KMS-11 (cell line): ENCODE measurements at regions not wholly inside any gene's neighbourhood (a gene's known extent, or its start where the extent isn't known, plus 50 kb on each side); places are given as distances from the start of the nearest gene placed in this dataset.

Experiments
- H2AFZ ChIP-seq: fragments of 200-600 bp; sonication (generic); 2 replicates; pipeline ENCODE4 v1.6.1; 2016; ENCODE audit warnings: antibody characterized with exemption, mixed run types, low read depth
- H3K27ac ChIP-seq: fragments of 200-600 bp; sonication (generic); 2 replicates; pipeline ENCODE4 v1.6.1; 2016; ENCODE audit warnings: mild to moderate bottlenecking, mixed run types
- H3K27me3 ChIP-seq: fragments of 200-600 bp; sonication (generic); 2 replicates; pipeline ENCODE4 v1.6.1; 2017; ENCODE audit warnings: mild to moderate bottlenecking, low read depth, mixed run types, moderate library complexity; ENCODE audit not compliant: insufficient read depth
- H3K36me3 ChIP-seq: fragments of 200-600 bp; sonication (generic); 2 replicates; pipeline ENCODE4 v1.6.1; 2017; ENCODE audit warnings: mild to moderate bottlenecking, mixed run types; ENCODE audit not compliant: insufficient read depth
- H3K4me1 ChIP-seq: fragments of 200-600 bp; sonication (generic); 2 replicates; pipeline ENCODE4 v1.6.1; 2016; ENCODE audit warnings: mild to moderate bottlenecking, low read depth, mixed run types; ENCODE audit not compliant: poor library complexity, severe bottlenecking
- H3K4me2 ChIP-seq: fragments of 200-600 bp; sonication (generic); 2 replicates; pipeline ENCODE4 v1.7.0; 2016; ENCODE audit warnings: mild to moderate bottlenecking, mixed run types
- H3K4me3 ChIP-seq: fragments of 200-600 bp; sonication (generic); IDR thresholded peaks from 2 replicates; pipeline ENCODE4 v1.6.1; 2017; ENCODE audit warnings: low read depth, low read length, mixed read lengths; ENCODE audit not compliant: insufficient read depth
- H3K79me2 ChIP-seq: fragments of 200-600 bp; sonication (generic); 2 replicates; pipeline ENCODE4 v1.6.1; 2016; ENCODE audit warnings: low read depth, mixed run types; ENCODE audit not compliant: insufficient read depth
- H3K9ac ChIP-seq: fragments of 200-600 bp; sonication (generic); 2 replicates; pipeline ENCODE4 v1.6.1; 2016; ENCODE audit warnings: mild to moderate bottlenecking, mixed run types
- H4K20me1 ChIP-seq: fragments of 200-600 bp; sonication (generic); 2 replicates; pipeline ENCODE4 v1.6.1; 2016; ENCODE audit warnings: mild to moderate bottlenecking, mixed run types; ENCODE audit not compliant: insufficient read depth
- TF ChIP-seq, protein P1 (sequence below): fragments of 200-600 bp; sonication (generic); conservative IDR thresholded peaks from 2 replicates; pipeline ENCODE4 v1.6.1; 2017; ENCODE audit warnings: low read depth, mild to moderate bottlenecking, antibody characterized with exemption, low read length, moderate library complexity, mixed read lengths

DNA sequence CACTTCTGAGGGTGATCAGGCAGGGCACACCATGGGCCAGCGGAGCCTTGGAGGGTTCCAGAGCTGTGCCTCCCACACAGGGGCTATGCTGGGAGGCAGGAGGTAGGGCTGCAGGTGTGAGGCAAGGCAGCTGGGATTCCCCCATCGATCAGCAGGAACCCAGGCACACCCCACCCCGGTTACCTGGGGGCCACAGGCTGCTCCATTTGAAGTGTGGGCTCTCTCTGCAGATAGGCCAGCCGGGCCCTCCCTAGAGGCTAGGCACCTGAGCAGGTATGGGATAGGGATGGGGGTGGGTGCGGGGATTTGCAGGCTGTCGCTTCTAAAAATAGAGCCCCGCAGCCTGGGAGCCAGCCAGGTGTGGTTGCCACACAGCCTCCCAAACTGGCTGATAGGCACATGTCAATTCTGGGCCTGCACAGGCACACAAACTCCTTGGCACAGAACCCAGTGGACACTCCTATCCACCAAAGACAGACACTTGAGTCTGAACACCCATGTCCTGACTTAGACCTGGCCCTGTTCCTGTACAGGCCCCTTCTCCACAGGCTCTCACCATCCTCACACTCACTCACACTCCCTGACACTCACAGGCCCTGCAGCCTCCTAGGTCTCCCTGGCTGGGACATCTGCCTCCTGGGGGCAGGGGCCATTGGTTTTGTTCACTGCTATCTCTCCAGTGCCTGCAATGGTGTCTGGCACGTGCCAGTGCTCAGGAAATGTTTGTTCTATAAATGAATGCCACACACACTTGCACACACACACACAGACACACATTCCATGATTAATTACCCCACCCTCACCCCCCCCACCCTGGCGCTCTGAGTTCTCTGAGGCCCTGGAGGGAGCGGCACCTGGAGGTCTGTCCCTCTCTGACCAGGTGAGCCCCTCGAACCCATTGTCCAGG is 73.4 kb downstream of the ZFP36L2 start:
- H3K9ac ChIP-seq = no peak overlapping the region
- H3K36me3 ChIP-seq = no peaks in the 10 kb centered on the region
- H3K4me3 ChIP-seq = no peak overlapping the region
- H3K79me2 ChIP-seq = no peaks in the 10 kb centered on the region
- peaks cover 65% of the 10 kb centered on the region for H3K4me1 ChIP-seq
- H2AFZ ChIP-seq = no peak overlapping the region
- TF ChIP-seq, protein P1, sequence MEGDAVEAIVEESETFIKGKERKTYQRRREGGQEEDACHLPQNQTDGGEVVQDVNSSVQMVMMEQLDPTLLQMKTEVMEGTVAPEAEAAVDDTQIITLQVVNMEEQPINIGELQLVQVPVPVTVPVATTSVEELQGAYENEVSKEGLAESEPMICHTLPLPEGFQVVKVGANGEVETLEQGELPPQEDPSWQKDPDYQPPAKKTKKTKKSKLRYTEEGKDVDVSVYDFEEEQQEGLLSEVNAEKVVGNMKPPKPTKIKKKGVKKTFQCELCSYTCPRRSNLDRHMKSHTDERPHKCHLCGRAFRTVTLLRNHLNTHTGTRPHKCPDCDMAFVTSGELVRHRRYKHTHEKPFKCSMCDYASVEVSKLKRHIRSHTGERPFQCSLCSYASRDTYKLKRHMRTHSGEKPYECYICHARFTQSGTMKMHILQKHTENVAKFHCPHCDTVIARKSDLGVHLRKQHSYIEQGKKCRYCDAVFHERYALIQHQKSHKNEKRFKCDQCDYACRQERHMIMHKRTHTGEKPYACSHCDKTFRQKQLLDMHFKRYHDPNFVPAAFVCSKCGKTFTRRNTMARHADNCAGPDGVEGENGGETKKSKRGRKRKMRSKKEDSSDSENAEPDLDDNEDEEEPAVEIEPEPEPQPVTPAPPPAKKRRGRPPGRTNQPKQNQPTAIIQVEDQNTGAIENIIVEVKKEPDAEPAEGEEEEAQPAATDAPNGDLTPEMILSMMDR = no peak
- no peaks in the 10 kb centered on the region for H3K27me3 ChIP-seq
- no peak overlapping the region for H3K27ac ChIP-seq
- H3K4me2 ChIP-seq = 0 out of 2 replicates have a peak overlapping the region, but pooled peaks have one; percentile 3
- no peaks in the 10 kb centered on the region for H4K20me1 ChIP-seq

DNA sequence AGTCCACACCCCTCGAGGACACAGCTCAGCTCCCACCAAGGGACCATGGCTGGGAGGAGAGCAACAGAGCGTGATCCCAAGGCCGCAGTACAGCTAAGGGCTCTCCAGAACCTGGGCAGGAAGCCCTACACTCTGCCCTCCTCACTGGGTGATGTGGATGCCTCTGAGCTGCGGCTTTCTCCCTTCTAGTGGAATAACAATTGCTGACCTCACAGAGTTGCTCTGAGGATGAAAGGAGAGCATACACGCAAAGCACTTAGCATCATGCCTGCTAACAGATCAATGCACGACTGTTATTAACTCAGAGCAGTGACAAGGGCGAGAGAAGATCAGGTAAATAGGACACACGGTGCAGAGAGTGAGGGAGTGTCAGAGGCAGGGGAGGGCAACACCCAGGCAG is 74.2 kb downstream of the ZFP36L2 start:
- no peak overlapping the region for H3K4me3 ChIP-seq
- no peaks in the 10 kb centered on the region for H3K27me3 ChIP-seq
- H3K27ac ChIP-seq = no peak overlapping the region
- H4K20me1 ChIP-seq = no peaks in the 10 kb centered on the region
- H3K9ac ChIP-seq = no peak overlapping the region
- H3K36me3 ChIP-seq = no peaks in the 10 kb centered on the region
- H3K4me1 ChIP-seq = peaks cover 57% of the 10 kb centered on the region
- no peak overlapping the region for H3K4me2 ChIP-seq
- no peak overlapping the region for H2AFZ ChIP-seq
- TF ChIP-seq, protein P1 = no peak
- H3K79me2 ChIP-seq = no peaks in the 10 kb centered on the region

DNA sequence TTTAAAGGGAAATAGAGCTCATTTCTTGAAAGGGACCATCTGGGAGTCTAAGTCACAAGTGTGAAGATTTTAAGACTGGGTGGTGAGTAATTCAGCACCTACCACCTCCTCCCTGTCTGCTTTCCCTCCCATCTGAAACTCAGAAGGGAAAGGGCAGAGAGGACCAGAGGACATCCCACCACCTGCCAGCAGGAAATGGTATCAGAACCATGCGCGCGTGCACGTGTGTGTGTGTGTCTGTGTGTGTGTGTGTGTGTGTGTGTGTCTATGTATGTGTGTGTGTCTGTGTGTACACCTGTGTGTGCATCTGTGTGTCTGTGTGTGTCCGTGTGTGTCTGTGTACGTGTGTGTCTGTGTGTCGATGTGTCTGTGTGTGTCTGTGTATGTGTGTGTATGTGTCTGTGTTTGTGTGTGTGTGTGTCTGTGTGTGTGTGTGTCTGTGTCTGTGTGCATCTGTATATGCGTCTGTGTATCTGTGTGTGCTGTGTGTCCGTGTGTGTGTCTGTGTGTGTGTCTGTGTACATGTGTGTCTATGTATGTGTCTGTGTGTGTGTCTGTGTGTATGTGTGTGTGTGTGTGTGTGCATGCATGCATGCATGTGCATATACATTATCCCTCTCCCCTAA is 76.8 kb downstream of the ZFP36L2 start:
- Histone ChIP-seq H3K27me3 (no peaks in the 10 kb centered on the region), H3K27ac (no peak overlapping the region), H3K4me1 (peaks cover 43% of the 10 kb centered on the region), H3K9ac (no peak overlapping the region), H3K4me3 (no peak overlapping the region), H3K79me2 (no peaks in the 10 kb centered on the region), H3K4me2 (peak overlapping the region; percentile 37; the same call in 1 of the 2 replicates), H3K36me3 (no peaks in the 10 kb centered on the region), H2AFZ (no peak overlapping the region), H4K20me1 (no peaks in the 10 kb centered on the region)
- TF ChIP-seq, protein P1 = no peak

DNA sequence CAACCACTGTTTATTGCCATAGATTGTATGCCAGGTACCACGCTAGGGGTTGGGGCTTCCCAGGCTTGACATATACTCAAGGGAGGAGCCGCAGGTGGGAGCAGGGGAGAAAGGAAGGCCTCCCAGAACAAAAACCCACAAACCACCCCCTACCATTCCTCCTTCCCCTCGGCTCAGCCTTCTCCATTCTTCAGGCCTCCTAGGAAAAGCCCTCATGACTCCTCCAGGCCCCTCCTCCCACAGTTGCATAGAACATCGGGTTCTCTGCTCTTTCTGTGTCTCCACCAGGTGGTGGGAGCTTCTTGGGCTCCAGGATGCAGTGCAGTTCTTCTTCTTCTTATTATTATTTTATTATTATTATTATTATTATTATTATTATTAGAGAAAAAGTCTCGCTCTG is 80.3 kb downstream of the ZFP36L2 start:
- Histone ChIP-seq H3K27me3 (no peaks in the 10 kb centered on the region), H2AFZ (no peak overlapping the region), H3K27ac (no peak overlapping the region)

More for the DNA sequence above, 80.3 kb downstream of the ZFP36L2 start:
- TF ChIP-seq, protein P1 = no peak
- Histone ChIP-seq H3K4me2 (no peak overlapping the region), H3K36me3 (no peaks in the 10 kb centered on the region), H3K4me3 (no peak overlapping the region), H3K79me2 (no peaks in the 10 kb centered on the region), H4K20me1 (no peaks in the 10 kb centered on the region), H3K4me1 (peaks cover 25% of the 10 kb centered on the region), H3K9ac (no peak overlapping the region)
